GM21576 (cell line): ENCODE measurements at regions not wholly inside any gene's neighbourhood (a gene's known extent, or its start where the extent isn't known, plus 50 kb on each side); places are given as distances from the start of the nearest gene placed in this dataset.
"Not testable (repeated sequence)": the region's sequence is repeated elsewhere in the genome, so short reads cannot be mapped to it uniquely, and the experiment has no call there.

ENCODE experiments used
- ATAC-seq: cut with Tn5 transposase; IDR thresholded peaks from one replicate; pipeline ENCODE4 v1.9.1; 2021; ENCODE audit warnings: mild to moderate bottlenecking, moderate library complexity; ENCODE audit not compliant: unreplicated experiment

GRCh38 chr12:58009405-58010195 is 68.2 kb downstream of the ATP23 start:
- ATAC-seq: no peak

- no peak for ATAC-seq
These were observed 70.3 kb downstream of the ATP23 start for GRCh38 chr12:58011676-58012075.

GRCh38 chr12:58022379-58023020 is 81.1 kb downstream of the ATP23 start:
- ATAC-seq: not testable (repeated sequence)

- ATAC-seq: no peak
These were observed 84.1 kb downstream of the ATP23 start for GRCh38 chr12:58025431-58025830.

- no peak for ATAC-seq
These were observed 85.1 kb downstream of the ATP23 start for GRCh38 chr12:58026426-58026825.

- no peak for ATAC-seq
These were observed 85.8 kb downstream of the ATP23 start for GRCh38 chr12:58026897-58027891.

GRCh38 chr12:58028294-58028693 is 86.9 kb downstream of the ATP23 start:
- ATAC-seq: no peak

- no peak for ATAC-seq
These were observed 87.9 kb downstream of the ATP23 start for GRCh38 chr12:58029260-58029659.

- no peak for ATAC-seq
These were observed 89.4 kb downstream of the ATP23 start for GRCh38 chr12:58030566-58031279.

GRCh38 chr12:58032156-58032555 is 90.8 kb downstream of the ATP23 start:
- ATAC-seq: no peak

- ATAC-seq: no peak
These were observed 92.5 kb downstream of the ATP23 start for GRCh38 chr12:58033831-58034230.

- no peak for ATAC-seq
These were observed 92.9 kb downstream of the ATP23 start for GRCh38 chr12:58034311-58034710.

GRCh38 chr12:58034712-58035111 is 93.3 kb downstream of the ATP23 start:
- no peak for ATAC-seq

GRCh38 chr12:58041441-58041840 is 100.1 kb downstream of the ATP23 start:
- no peak for ATAC-seq

GRCh38 chr12:58044966-58045365 is 103.6 kb downstream of the ATP23 start:
- no peak for ATAC-seq

- ATAC-seq: no peak
These were observed 104.9 kb downstream of the ATP23 start for GRCh38 chr12:58046271-58046670.

- no peak for ATAC-seq
These were observed 110.0 kb downstream of the ATP23 start for GRCh38 chr12:58051378-58051777.

GRCh38 chr12:58064666-58065065 is 123.3 kb downstream of the ATP23 start:
- ATAC-seq: no peak

GRCh38 chr12:58066296-58066695 is 124.9 kb downstream of the ATP23 start:
- ATAC-seq: no peak

- no peak for ATAC-seq
These were observed 126.4 kb downstream of the ATP23 start for GRCh38 chr12:58067610-58068387.
